ENCODE measurements at regions not wholly inside any gene's neighbourhood (a gene's known extent, or its start where the extent isn't known, plus 50 kb on each side); places are given as distances from the start of the nearest gene placed in this dataset.
A peak's percentile ranks its signal among the peaks of the same experiment; 100 is the strongest.
"Not testable (repeated sequence)": the region's sequence is repeated elsewhere in the genome, so short reads cannot be mapped to it uniquely, and the experiment has no call there.

DNA sequence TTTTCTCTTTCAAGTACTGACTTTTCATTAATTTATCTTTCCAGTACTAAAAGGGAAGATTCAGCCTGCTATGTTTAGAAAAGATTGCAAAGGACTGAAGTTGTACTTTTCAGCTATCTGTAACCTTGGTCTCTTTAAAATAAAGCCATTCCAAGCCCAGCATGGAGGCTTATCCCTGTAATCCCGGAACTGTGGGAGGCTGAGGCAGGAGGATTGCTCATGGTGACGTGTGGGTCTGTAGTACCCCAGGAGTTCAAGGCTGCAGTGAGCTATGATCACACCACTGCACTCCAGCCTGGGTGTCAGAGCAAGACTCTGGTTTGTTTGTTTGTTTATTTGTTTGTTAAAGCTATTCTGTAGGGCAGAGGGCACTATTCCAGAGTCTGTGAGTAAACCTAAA, 50.6 kb upstream of the TMEM170B start:
- Mint-ChIP-seq H3K36me3 (peaks cover 1% of the 10 kb centered on the region), H3K4me3 (no peak overlapping the region), H3K9me3 (no peaks in the 10 kb centered on the region), H3K27me3 (no peaks in the 10 kb centered on the region), H3K27ac (peak overlapping the region in 1 of 3 donors; percentile 15), H3K4me1 (no peaks in the 10 kb centered on the region)

- peak overlapping the region in 1 of 3 donors; percentile 15 for H3K27ac Mint-ChIP-seq
Measured at GRCh38 chr6:11486486-11486885, 51.1 kb upstream of the TMEM170B start.

DNA sequence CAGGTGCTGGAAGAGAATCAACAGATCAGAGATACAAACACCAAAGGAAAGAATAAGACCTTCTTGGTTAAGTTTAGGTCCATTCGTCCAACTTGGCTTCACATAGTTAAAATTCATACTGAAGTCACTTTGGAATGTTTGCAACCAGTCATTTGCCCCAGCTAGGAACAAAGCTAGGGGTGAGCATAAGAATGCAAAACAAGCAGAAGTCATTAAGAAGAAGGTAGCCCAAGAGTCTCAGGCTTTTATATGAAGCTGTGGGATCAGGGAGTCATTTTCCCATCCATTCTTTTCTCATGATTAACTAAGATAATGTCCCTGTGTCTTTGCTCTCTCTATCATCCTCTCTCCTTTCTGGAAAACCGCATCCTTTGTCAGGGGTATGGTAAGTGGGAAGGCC, 51.5 kb upstream of the TMEM170B start:
- Mint-ChIP-seq H3K4me3 (no peak overlapping the region), H3K27ac (no peak overlapping the region), H3K9me3 (no peaks in the 10 kb centered on the region), H3K4me1 (no peaks in the 10 kb centered on the region), H3K36me3 (peaks cover 1% of the 10 kb centered on the region), H3K27me3 (no peaks in the 10 kb centered on the region)

More at GRCh38 chr6:11486486-11486885, 51.1 kb upstream of the TMEM170B start:
- H3K4me3 Mint-ChIP-seq: no peak overlapping the region
- no peaks in the 10 kb centered on the region for H3K9me3 Mint-ChIP-seq
- H3K36me3 Mint-ChIP-seq: peaks cover 1% of the 10 kb centered on the region
- H3K4me1 Mint-ChIP-seq: no peaks in the 10 kb centered on the region
- H3K27me3 Mint-ChIP-seq: no peaks in the 10 kb centered on the region

- Mint-ChIP-seq H3K27me3 (no peaks in the 10 kb centered on the region), H3K4me3 (no peak overlapping the region), H3K4me1 (no peaks in the 10 kb centered on the region), H3K36me3 (peaks cover 1% of the 10 kb centered on the region), H3K27ac (no peak overlapping the region), H3K9me3 (no peaks in the 10 kb centered on the region)
Measured at GRCh38 chr6:11485271-11485670, 52.3 kb upstream of the TMEM170B start.

DNA sequence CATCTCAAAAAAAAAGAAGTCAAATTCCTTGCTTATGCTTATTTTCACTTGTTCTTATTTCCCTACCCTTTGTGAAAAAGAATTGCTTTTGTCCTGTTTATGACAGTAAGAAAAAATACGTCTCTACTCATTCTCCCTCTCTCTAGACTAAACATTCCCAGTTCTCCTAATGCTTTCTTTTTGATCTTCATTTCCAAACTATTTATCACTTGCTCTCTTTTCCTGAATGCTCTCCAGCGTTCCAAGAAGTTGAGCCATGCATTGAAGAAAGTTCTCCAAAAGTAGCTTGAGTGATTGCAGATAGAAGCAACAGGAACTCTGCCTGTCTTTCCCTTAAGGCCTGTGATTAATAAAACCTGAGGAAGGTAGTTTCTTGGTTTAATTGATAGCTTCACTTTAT, 53.1 kb upstream of the TMEM170B start:
- Mint-ChIP-seq H3K4me3 (no peak overlapping the region), H3K9me3 (no peaks in the 10 kb centered on the region)

GRCh38 chr6:11482616-11483015, 54.9 kb upstream of the TMEM170B start:
- no peaks in the 10 kb centered on the region for H3K27me3 Mint-ChIP-seq
- H3K4me3 Mint-ChIP-seq: no peak overlapping the region
- H3K27ac Mint-ChIP-seq: peak overlapping the region in 1 of 3 donors; percentile 47
- H3K4me1 Mint-ChIP-seq: no peaks in the 10 kb centered on the region
- H3K36me3 Mint-ChIP-seq: no peaks in the 10 kb centered on the region
- no peaks in the 10 kb centered on the region for H3K9me3 Mint-ChIP-seq

More for the DNA sequence above, 53.1 kb upstream of the TMEM170B start:
- Mint-ChIP-seq H3K27ac (no peak overlapping the region), H3K4me1 (no peaks in the 10 kb centered on the region), H3K27me3 (no peaks in the 10 kb centered on the region), H3K36me3 (no peaks in the 10 kb centered on the region)

GRCh38 chr6:11480541-11480940, 57.0 kb upstream of the TMEM170B start:
- Mint-ChIP-seq H3K4me3 (no peak overlapping the region), H3K27ac (no peak overlapping the region), H3K27me3 (no peaks in the 10 kb centered on the region), H3K4me1 (no peaks in the 10 kb centered on the region), H3K36me3 (no peaks in the 10 kb centered on the region), H3K9me3 (no peaks in the 10 kb centered on the region)

DNA sequence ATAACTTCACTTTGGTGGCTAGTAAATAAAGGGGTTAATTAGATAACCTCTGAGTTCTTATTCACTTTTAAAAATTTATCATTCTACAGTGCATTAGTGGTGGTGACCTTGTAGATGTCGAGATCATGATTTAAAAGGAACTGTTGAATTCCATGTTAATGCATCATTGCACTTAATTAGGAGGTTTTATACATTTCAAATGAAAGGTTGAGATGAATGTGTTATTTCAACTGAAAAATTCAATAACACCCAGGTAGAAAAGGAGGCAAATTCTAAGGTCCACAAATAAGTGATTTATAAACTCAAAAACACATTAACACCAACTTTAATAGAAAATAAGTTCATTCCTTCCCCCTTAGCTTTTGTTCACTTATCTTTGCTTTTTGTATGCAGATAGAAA, 58.3 kb upstream of the TMEM170B start:
- no peaks in the 10 kb centered on the region for H3K36me3 Mint-ChIP-seq
- H3K4me3 Mint-ChIP-seq: no peak overlapping the region
- no peaks in the 10 kb centered on the region for H3K27me3 Mint-ChIP-seq
- no peaks in the 10 kb centered on the region for H3K9me3 Mint-ChIP-seq
- peaks cover 0 to 3% (median 0%) of the 10 kb centered on the region in 3 donors for H3K4me1 Mint-ChIP-seq
- no peak overlapping the region for H3K27ac Mint-ChIP-seq

GRCh38 chr6:11478586-11478985, 59.0 kb upstream of the TMEM170B start:
- Mint-ChIP-seq H3K4me3 (no peak overlapping the region), H3K4me1 (peaks cover 1 to 5% (median 3%) of the 10 kb centered on the region in 3 donors), H3K36me3 (no peaks in the 10 kb centered on the region), H3K27me3 (no peaks in the 10 kb centered on the region), H3K27ac (no peak overlapping the region), H3K9me3 (no peaks in the 10 kb centered on the region)

DNA sequence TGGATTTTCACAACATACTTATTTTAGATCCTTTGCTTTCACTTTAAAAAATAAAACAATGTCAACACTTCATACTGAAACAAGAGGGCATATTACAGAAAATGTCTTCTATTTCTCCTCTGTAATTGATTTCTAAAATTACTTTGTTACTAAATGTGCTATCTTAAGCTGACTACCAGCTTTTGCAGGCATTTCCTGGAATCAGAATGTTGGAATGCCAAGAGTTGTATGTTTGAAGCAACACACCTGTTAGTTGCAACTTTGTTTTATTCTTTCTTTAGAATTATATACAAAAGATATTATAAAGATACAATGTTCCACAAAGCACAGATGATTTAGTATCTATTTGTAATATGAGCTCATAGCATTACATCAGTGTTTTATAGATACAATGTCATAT, 62.5 kb upstream of the TMEM170B start:
- H3K27me3 Mint-ChIP-seq: no peaks in the 10 kb centered on the region
- no peaks in the 10 kb centered on the region for H3K36me3 Mint-ChIP-seq
- no peaks in the 10 kb centered on the region for H3K9me3 Mint-ChIP-seq
- H3K27ac Mint-ChIP-seq: no peak overlapping the region
- H3K4me1 Mint-ChIP-seq: peaks cover 2 to 13% (median 7%) of the 10 kb centered on the region in 3 donors
- no peak overlapping the region for H3K4me3 Mint-ChIP-seq

DNA sequence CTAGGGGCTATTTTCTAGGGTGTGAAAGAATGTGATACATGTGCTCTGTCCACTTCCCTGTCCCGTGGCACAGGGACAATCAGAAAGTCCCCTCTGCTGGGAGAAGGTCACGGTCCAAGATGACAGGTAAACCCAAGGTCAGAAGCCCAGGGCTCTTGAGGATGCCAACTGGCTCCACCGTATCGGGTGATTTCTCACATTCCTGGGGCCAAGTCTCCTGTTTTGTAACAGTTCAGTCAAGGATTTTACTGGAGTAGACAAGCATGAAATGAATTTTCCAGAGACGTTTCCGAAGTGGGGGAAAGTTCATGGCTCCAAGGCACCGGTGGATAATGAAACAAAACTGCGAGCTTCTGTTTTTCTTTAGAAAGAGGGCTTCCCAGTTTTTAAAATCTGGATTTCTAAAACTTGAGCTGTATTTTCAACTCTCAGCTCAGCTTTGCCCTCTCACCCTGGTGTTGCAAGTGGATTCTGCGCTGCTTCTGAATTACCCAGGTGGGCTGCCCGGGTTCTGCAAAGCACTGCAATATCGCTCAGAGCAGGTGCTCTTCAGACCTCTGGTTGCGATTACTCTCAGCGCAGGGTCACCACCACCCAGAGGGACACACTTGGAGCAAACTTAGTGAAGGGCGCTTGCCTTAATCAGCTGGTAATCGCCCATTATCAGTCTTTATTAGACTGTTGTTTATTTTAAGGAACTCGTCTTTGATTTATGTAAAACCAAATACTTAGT, 64.4 kb upstream of the TMEM170B start:
- Mint-ChIP-seq H3K27ac (no peak overlapping the region), H3K4me1 (peaks cover 9 to 17% (median 10%) of the 10 kb centered on the region in 3 donors), H3K9me3 (no peaks in the 10 kb centered on the region), H3K36me3 (no peaks in the 10 kb centered on the region), H3K27me3 (no peaks in the 10 kb centered on the region), H3K4me3 (peak overlapping the region in 3 of 4 donors; percentile 52 to 83 (median 64))

DNA sequence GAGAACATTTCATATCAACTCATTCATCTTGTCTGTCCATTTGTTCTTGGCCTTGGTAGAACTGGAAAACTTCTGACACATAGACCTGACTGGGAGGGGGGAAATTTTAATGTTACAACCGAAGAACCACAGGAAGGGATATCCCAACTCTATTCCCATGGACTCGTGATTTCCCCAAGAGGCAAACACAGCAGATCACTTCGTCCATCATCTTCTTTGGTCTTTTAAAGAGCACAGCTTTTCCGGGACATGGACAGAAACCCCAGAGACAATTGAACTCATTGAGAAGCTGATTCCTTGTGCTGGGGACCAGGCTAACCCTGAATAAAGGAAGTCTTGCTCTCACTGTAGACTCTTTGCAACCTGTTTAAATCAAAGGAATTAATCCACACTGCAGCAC, 66.3 kb upstream of the TMEM170B start:
- no peak overlapping the region for H3K27ac Mint-ChIP-seq
- H3K36me3 Mint-ChIP-seq: no peaks in the 10 kb centered on the region
- H3K4me3 Mint-ChIP-seq: no peak overlapping the region
- no peaks in the 10 kb centered on the region for H3K9me3 Mint-ChIP-seq
- peaks cover 21 to 36% (median 23%) of the 10 kb centered on the region in 3 donors for H3K4me1 Mint-ChIP-seq
- no peaks in the 10 kb centered on the region for H3K27me3 Mint-ChIP-seq

DNA sequence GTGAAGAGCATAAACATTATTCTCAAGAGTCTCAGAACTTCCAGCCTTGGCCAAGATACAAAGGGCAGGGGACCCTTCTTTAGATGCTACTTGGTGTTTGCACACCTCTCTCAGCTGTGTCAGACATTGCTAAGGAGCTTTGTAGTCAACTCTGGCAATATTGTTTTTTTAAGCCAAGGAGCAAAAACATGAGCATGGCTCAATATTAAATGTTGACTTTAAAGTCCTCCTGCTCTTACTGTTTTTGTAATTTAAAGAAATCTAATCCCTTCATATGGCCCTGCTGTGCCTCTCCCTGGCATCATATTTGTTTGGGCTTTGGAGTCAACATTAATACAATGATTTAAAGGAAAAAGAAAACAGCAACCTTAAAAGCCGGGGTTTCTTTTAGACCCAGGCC, 67.9 kb upstream of the TMEM170B start:
- no peaks in the 10 kb centered on the region for H3K36me3 Mint-ChIP-seq
- no peak overlapping the region for H3K27ac Mint-ChIP-seq
- H3K4me3 Mint-ChIP-seq: no peak overlapping the region
- no peaks in the 10 kb centered on the region for H3K27me3 Mint-ChIP-seq
- H3K9me3 Mint-ChIP-seq: no peaks in the 10 kb centered on the region
- H3K4me1 Mint-ChIP-seq: peaks cover 21 to 38% (median 25%) of the 10 kb centered on the region in 3 donors

- not testable (repeated sequence) for H3K4me3 Mint-ChIP-seq, H3K27me3 Mint-ChIP-seq, H3K27ac Mint-ChIP-seq, H3K9me3 Mint-ChIP-seq, H3K36me3 Mint-ChIP-seq
- peaks cover 15 to 33% (median 22%) of the 10 kb centered on the region in 3 donors for H3K4me1 Mint-ChIP-seq
Measured at GRCh38 chr6:11468271-11468670, 69.3 kb upstream of the TMEM170B start.

GRCh38 chr6:11467364-11467763, 70.2 kb upstream of the TMEM170B start:
- Mint-ChIP-seq H3K27ac (peak overlapping the region in 1 of 3 donors; percentile 57), H3K4me3 (no peak overlapping the region)

GRCh38 chr6:11463398-11463780, 74.2 kb upstream of the TMEM170B start:
- H3K9me3 Mint-ChIP-seq: no peaks in the 10 kb centered on the region
- peak overlapping the region in 1 of 4 donors; percentile 16 for H3K4me3 Mint-ChIP-seq
- no peaks in the 10 kb centered on the region for H3K27me3 Mint-ChIP-seq
- H3K36me3 Mint-ChIP-seq: no peaks in the 10 kb centered on the region
- peaks cover 32 to 52% (median 45%) of the 10 kb centered on the region in 3 donors for H3K4me1 Mint-ChIP-seq
- H3K27ac Mint-ChIP-seq: no peak overlapping the region

More at GRCh38 chr6:11467364-11467763, 70.2 kb upstream of the TMEM170B start:
- no peaks in the 10 kb centered on the region for H3K27me3 Mint-ChIP-seq
- H3K36me3 Mint-ChIP-seq: no peaks in the 10 kb centered on the region
- H3K4me1 Mint-ChIP-seq: peaks cover 15 to 33% (median 28%) of the 10 kb centered on the region in 3 donors
- H3K9me3 Mint-ChIP-seq: no peaks in the 10 kb centered on the region
